ENCODE measurements at regions not wholly inside any gene's neighbourhood (a gene's known extent, or its start where the extent isn't known, plus 50 kb on each side); places are given as distances from the start of the nearest gene placed in this dataset.

- TF ChIP-seq CTCF (IDR thresholded peaks at IDR 0.05) (no peak), POLR2A (IDR thresholded peaks at IDR 0.05) (no peak)
Observed at GRCh38 chr5:171592736-171593135, 173.3 kb downstream of the FGF18 start.

Data from right lobe of liver (tissue), 4 donors.